ENCODE measurements at regions not wholly inside any gene's neighbourhood (a gene's known extent, or its start where the extent isn't known, plus 50 kb on each side); places are given as distances from the start of the nearest gene placed in this dataset.
"Not testable (repeated sequence)": the region's sequence is repeated elsewhere in the genome, so short reads cannot be mapped to it uniquely, and the experiment has no call there.

DNA sequence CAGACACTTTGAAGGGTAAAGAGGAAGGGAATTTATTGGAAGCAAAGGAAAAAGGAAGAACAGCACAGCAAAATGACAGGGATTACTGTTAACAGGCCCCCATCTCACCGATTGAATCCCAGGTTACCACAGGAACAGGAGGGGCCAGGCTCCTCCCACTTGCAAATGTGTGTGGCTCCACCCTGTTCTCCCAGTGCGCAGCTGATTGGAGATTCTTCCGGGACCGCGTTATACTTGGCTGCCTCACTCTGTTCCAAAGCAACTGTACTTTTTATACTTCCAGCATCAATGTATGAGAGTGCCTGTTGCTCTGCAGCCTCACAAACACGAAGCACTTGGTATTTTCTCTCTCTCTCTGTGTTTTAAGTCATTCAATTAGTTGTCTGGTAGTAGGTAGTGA, 273.6 kb upstream of the MDGA2 start:
- no peak for DNase-seq (ENCODE audit: low read depth)
- no peak overlapping the region for H3K4me3 ChIP-seq (ENCODE audit: low read depth, low read length)
- TF ChIP-seq, protein P1, sequence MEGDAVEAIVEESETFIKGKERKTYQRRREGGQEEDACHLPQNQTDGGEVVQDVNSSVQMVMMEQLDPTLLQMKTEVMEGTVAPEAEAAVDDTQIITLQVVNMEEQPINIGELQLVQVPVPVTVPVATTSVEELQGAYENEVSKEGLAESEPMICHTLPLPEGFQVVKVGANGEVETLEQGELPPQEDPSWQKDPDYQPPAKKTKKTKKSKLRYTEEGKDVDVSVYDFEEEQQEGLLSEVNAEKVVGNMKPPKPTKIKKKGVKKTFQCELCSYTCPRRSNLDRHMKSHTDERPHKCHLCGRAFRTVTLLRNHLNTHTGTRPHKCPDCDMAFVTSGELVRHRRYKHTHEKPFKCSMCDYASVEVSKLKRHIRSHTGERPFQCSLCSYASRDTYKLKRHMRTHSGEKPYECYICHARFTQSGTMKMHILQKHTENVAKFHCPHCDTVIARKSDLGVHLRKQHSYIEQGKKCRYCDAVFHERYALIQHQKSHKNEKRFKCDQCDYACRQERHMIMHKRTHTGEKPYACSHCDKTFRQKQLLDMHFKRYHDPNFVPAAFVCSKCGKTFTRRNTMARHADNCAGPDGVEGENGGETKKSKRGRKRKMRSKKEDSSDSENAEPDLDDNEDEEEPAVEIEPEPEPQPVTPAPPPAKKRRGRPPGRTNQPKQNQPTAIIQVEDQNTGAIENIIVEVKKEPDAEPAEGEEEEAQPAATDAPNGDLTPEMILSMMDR (IDR thresholded peaks at IDR 0.05; ENCODE audit: insufficient read depth, low read length): no peak

DNA sequence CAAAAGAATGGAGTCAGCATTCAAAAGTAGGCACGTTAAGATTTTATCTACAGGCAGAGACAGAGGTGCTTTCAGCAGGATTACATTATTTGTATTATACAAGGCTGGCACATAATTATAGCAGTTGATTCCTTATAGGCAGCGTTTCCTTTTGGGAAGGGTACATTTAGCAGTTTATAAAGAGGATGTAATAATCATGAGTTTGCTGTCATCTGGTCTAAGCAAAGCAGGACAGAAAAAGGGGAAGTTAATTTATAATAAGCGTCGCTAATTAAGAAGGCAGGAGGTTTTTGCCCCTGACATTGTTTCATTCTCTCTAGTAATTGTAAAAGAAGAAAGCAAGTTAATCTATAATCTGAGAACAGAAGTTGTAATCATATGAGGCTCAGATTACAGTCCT, 259.9 kb upstream of the MDGA2 start:
- TF ChIP-seq, protein P1 (IDR thresholded peaks at IDR 0.05; ENCODE audit: insufficient read depth, low read length): no peak
- DNase-seq (ENCODE audit: low read depth): no peak
- H3K4me3 ChIP-seq (ENCODE audit: low read depth, low read length): no peak overlapping the region

DNA sequence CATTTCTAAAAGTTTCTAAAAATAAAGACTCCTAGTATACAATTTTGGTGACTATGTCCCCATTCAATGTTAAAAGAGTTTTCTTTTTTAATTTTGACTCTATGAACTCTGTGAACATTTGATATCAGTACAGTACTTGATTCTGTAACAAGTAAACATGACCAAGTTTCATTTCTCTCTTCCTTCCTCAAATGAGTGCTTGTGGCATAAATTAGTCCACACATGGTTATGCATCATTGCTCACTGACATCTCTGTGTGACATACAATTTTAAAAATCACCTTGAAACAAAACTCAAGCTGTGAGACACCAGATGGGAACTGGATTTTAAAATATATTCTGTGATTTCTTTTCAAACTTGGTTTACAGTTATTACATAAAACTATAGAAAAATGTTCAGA, 253.9 kb upstream of the MDGA2 start:
- DNase-seq (ENCODE audit: low read depth): no peak
- no peak overlapping the region for H3K4me3 ChIP-seq (ENCODE audit: low read depth, low read length)
- TF ChIP-seq, protein P1 (IDR thresholded peaks at IDR 0.05; ENCODE audit: insufficient read depth, low read length): no peak

DNA sequence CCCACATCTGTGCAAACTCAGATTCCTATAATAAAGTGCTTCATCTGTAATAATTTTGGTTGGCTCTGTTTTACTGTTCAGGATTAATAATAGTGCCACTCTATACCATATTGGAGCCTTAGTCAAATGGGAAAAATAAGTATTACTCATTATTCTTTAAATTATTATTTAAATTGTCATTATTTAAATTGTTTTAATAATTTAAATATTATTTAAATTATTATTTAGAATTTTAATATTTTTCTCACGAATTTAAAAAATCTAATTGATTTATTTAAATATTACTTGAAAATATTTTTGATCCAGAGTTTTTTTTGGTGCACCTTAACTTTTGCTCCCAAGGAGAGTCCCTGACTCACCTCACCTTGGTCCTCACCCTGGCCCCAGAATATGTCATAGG, 245.7 kb upstream of the MDGA2 start:
- no peak overlapping the region for H3K4me3 ChIP-seq (ENCODE audit: low read depth, low read length)
- TF ChIP-seq, protein P1 (IDR thresholded peaks at IDR 0.05; ENCODE audit: insufficient read depth, low read length): no peak
- DNase-seq (ENCODE audit: low read depth): no peak

DNA sequence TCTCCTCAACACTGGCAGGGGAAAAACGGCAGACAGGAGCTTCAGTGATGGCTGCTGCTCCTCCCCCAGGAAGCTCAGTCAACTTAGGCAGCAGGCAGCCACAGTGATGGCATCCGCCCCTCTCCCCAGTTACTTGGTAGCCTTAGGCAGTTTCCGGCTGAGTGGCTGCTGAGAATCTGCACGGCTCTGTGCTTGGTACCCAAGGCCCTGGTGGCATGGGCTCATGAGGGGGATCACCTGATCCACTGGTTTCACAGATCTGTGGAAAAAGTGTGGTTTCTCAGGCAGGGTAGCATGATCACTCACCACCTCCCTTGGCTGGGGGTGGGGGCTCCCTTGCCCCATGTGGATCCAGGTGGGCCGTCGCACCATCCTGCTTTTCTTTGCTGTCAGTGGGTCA, 244.6 kb upstream of the MDGA2 start:
- DNase-seq (ENCODE audit: low read depth): no peak
- TF ChIP-seq, protein P1 (IDR thresholded peaks at IDR 0.05; ENCODE audit: insufficient read depth, low read length): no peak
- no peak overlapping the region for H3K4me3 ChIP-seq (ENCODE audit: low read depth, low read length)

DNA sequence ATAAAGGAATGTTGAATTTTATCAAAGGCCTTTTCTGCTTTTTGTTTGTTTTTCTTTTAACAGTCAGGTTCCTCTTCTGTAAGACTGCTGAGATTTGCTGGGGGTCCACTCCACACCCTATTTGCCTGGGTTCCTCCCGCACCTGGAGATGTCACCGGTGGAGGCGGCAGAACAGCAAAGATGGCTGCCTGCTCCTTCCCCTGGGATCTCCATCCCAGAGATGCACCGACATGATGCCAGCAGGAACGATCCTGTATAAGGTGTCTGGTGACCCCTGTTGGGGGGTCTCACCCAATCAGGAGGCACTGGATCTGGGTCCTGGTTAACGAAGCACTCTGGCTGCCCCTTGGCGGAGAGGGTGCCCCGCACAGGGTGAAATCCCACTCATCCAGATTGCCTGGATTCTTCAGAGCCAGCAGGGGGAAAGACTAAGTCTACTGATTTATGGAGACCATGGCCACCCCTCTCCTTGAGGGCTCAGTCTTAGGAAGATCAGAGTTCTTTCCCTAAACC, 244.0 kb upstream of the MDGA2 start:
- DNase-seq (ENCODE audit: low read depth): no peak
- H3K4me3 ChIP-seq (ENCODE audit: low read depth, low read length): no peak overlapping the region
- TF ChIP-seq, protein P1 (IDR thresholded peaks at IDR 0.05; ENCODE audit: insufficient read depth, low read length): no peak

DNA sequence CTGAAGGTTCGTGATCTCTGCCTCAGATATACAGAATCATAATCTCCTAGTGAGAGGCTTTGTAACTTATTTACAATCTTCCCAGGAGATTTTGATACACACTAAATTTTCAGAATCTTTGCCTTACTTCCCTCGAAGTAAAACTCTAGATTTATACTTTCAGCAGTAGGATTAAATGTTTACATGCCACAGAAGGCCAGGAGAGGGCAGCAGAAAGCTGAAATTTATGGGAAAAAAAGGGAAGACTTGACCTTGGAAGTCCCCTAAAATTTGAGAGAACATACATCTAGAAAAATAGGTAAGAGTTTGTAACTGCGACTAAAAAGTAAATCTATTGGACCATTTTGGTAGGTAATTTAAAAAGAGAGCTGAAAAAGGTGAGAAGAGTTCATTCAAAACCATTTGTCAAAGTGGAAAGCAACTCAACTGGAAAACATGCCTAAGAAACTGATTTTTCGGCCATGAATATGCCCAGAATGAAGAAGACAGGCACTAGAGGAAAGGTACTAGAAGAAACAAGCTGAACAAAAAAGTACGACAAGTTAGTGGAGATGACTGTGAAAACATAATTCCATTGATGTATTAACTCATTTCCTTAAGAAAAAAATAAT, 242.0 kb upstream of the MDGA2 start:
- peak; percentile 2 for DNase-seq (ENCODE audit: low read depth)
- TF ChIP-seq, protein P1 (IDR thresholded peaks at IDR 0.05; ENCODE audit: insufficient read depth, low read length): peak; percentile 17
- H3K4me3 ChIP-seq (ENCODE audit: low read depth, low read length): no peak overlapping the region

DNA sequence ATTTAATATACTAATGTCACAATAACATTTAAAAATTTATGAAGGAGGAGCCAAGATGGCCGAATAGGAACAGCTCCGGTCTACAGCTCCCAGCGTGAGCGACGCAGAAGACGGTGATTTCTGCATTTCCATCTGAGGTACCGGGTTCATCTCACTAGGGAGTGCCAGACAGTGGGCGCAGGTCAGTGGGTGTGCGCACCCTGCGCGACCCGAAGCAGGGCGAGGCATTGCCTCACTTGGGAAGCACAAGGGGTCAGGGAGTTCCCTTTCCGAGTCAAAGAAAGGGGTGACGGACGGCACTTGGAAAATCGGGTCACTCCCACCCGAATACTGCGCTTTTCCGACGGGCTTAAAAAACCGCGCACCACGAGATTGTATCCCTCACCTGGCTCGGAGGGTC, 225.7 kb upstream of the MDGA2 start:
- not testable (repeated sequence) for DNase-seq (ENCODE audit: low read depth); H3K4me3 ChIP-seq (ENCODE audit: low read depth, low read length)

All from fibroblast of the aortic adventitia (primary cell).